Retina (tissue), 1 donor: ENCODE measurements at regions not wholly inside any gene's neighbourhood (a gene's known extent, or its start where the extent isn't known, plus 50 kb on each side); places are given as distances from the start of the nearest gene placed in this dataset.

Source experiments
- DNase-seq: peaks from one replicate; pipeline ENCODE4 v3.0.0-alpha.2; 2016

DNA sequence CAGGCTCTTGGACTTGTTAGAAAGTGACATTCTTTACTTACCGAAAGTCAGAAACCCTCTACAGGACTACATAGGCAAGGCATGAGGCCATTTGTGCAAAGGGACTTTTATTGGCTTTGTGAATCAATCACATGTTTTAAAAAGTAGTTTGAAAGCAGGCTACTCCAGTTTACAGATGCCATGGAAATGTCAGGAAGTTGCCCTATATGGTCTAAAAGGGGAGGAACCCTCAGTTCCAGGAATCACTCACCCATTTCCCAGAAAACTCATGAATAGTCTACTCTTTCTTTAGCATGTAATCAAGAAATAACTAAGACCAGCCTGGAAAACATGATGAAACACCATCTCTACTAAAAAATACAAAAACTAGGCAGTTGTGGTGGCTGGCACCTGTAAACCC, 51.0 kb upstream of the MKRN3 start:
- no peak for DNase-seq

DNA sequence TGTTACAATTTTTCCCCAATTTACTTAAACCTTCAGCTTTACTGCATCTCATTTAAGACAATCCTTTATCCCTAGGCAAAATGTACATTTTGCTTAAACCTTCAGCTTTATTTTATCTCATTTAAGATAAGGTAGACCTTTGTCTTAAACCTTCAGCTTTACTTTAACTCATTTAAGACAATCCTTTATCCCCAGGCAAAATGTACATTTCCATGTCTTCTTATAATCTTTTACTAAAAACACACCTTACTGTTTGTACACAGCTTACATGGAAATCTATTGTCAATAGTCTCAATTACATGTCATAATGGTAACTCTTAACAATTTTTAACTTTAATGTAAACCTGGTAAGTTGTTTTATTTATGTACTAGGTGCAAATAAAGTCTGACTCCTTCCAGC, 58.7 kb upstream of the MKRN3 start:
- DNase-seq: no peak

DNA sequence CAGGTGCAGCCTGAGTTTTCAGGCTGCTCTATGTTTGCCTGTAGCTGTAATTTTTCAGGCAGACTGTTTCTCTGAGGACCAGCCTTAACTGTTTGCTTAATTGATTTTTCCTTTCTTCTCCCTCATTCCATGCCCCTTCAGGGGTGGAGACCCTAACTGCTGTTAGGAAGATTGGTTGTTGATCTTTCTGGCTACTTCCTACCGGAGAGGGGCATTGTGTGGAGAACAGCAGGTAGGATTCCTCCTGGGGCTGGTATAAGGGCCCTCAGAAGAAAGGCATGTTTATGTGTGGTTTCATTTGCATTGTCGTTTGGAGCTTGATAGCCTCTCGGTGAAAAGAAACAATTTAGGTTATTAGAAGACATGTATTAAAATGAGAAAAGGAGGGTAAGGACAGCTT, 56.9 kb upstream of the GOLGA6L2 start:
- no peak for DNase-seq

DNA sequence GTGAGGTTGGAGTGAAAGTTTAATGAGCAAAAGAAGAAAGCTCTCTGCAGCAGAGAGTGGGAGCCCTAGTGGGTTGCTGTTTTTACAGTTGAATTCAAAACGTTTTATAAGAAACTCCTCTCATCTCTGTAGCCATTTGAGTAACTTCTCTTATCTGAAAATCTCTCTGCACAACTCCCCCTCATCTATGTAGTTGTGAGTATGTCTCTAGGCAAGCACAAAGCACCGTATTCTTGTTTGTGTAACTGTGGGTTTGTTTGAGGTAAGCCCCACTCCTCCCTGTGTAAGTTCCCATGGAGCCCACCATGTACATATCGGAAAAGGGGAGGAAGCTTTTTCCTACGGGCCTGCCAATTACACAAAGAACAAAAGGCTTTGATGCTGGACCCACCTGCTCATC, 56.5 kb upstream of the GOLGA6L2 start:
- no peak for DNase-seq

DNA sequence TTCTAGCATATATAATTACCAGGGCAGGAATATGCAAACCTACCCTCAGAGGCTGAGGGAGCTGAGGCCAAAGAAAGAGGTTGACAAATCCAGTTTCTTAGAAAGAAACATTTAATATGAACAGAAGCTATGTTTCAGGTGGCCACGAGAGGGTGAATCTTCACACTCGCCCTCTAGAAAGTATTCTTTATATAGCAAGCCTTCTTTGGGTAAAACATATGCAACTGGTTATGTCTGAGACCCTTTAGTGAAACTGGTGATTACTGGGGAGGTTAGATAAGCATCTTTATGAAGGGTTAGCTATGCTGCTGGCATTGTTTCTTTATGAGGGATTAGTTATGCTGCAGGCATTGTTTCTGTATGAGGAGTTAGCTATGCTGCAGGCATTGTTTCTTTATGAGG, 50.7 kb upstream of the GOLGA6L2 start:
- peak; percentile 37 for DNase-seq
